SK-N-SH (cell line): ENCODE measurements at regions not wholly inside any gene's neighbourhood (a gene's known extent, or its start where the extent isn't known, plus 50 kb on each side); places are given as distances from the start of the nearest gene placed in this dataset.

Source experiments
- CTCF ChIA-PET: fragments of 300-600, 350-600 bp; formaldehyde crosslinking; extraction: SDS; loops from one replicate; lab custom pipeline; 2021; lab: Yijun Ruan, JAX
- POLR2A ChIA-PET: fragments of 350-600 bp; sonication (Branson Sonifier 250); formaldehyde crosslinking; extraction: SDS; loops from one replicate; lab custom pipeline; 2020; ENCODE audit warnings: antibody characterized with exemption, inconsistent platforms; lab: Yijun Ruan, JAX
- DNase-seq: peaks from one replicate; pipeline ENCODE4 v3.0.0; 2012
- H2AFZ ChIP-seq: fragments of 200-600 bp; sonication (generic); 2 replicates; pipeline ENCODE4 v1.8.1; 2016; ENCODE audit warnings: antibody characterized with exemption, mild to moderate bottlenecking, low read depth
- H3F3A ChIP-seq: fragments of 200-600 bp; sonication (generic); replicated peaks from 2 replicates; pipeline ENCODE3; 2016; ENCODE audit warnings: antibody characterized with exemption, mild to moderate bottlenecking; ENCODE audit not compliant: insufficient read depth
- H3K27ac ChIP-seq, 2 experiments: fragments of 200-500 bp in 1 of 2; fragments of 200-600 bp in 1 of 2; sonication (Bioruptor generic) in 1 of 2; sonication (generic), shearing (Covaris generic) in 1 of 2; 2 replicates each; pipeline versions ENCODE4 v1.5.1 to v1.6.1; 2014 to 2016; ENCODE audit warnings: low read depth in 2 of 2, inconsistent platforms in 1 of 2, low read length in 1 of 2, mild to moderate bottlenecking in 1 of 2, mixed read lengths in 1 of 2
- H3K27me3 ChIP-seq: fragments of 200-600 bp; sonication (generic), shearing (Covaris generic); 2 replicates; pipeline ENCODE4 v1.6.1; 2016; ENCODE audit warnings: mixed run types; ENCODE audit not compliant: insufficient read depth
- H3K36me3 ChIP-seq, 2 experiments: fragments of 200-500 bp in 1 of 2; fragments of 200-600 bp in 1 of 2; sonication (Bioruptor generic) in 1 of 2; sonication (generic) in 1 of 2; replicated peaks in 1 of 2; 2 replicates each; pipeline versions ENCODE3 to v1.5.1; 2014 to 2016; ENCODE audit warnings: low read length in 1 of 2, mild to moderate bottlenecking in 1 of 2; ENCODE audit not compliant: insufficient read depth in 2 of 2, control insufficient read depth in 1 of 2
- H3K4me1 ChIP-seq, 2 experiments: fragments of 200-500 bp in 1 of 2; fragments of 200-600 bp in 1 of 2; sonication (Bioruptor generic) in 1 of 2; sonication (generic), shearing (Covaris generic) in 1 of 2; 2 replicates each; pipeline versions ENCODE4 v1.5.1 to v1.6.1; 2014 to 2016; ENCODE audit warnings: low read depth in 1 of 2, low read length in 1 of 2, mixed run types in 1 of 2; ENCODE audit not compliant: insufficient read depth in 2 of 2, control insufficient read depth in 1 of 2
- H3K4me2 ChIP-seq: fragments of 200-600 bp; sonication (generic), shearing (Covaris generic); 2 replicates; pipeline ENCODE4 v1.6.1; 2017; ENCODE audit warnings: mixed run types
- H3K4me3 ChIP-seq, 2 experiments: fragments of 200-500 bp in 1 of 2; fragments of 200-600 bp in 1 of 2; sonication (Bioruptor generic) in 1 of 2; sonication (generic), shearing (Covaris generic) in 1 of 2; 2 replicates each; pipeline versions ENCODE4 v1.5.1 to v1.8.1; 2014 to 2016; ENCODE audit warnings: low read depth in 2 of 2, inconsistent platforms in 1 of 2, low read length in 1 of 2, mild to moderate bottlenecking in 1 of 2, mixed read lengths in 1 of 2, moderate library complexity in 1 of 2
- H3K79me2 ChIP-seq: fragments of 200-600 bp; sonication (generic); 2 replicates; pipeline ENCODE4 v1.8.1; 2017; ENCODE audit warnings: mild to moderate bottlenecking; ENCODE audit not compliant: insufficient read depth
- H3K9ac ChIP-seq: fragments of 200-600 bp; sonication (generic); 2 replicates; pipeline ENCODE4 v1.6.1; 2017; ENCODE audit warnings: mixed run types
- H3K9me2 ChIP-seq: fragments of 200-600 bp; sonication (generic); 2 replicates; pipeline ENCODE4 v1.6.1; 2017; ENCODE audit warnings: mixed run types
- H3K9me3 ChIP-seq: fragments of 200-600 bp; sonication (generic); 2 replicates; pipeline ENCODE4 v1.6.1; 2017; ENCODE audit warnings: mixed run types, mild to moderate bottlenecking, moderate library complexity
- H4K20me1 ChIP-seq: fragments of 200-600 bp; sonication (generic); 2 replicates; pipeline ENCODE4 v1.6.1; 2017; ENCODE audit warnings: mild to moderate bottlenecking, mixed run types; ENCODE audit not compliant: insufficient read depth
- FOSL2 ChIP-seq: IDR thresholded peaks from 2 replicates; pipeline ENCODE4 v1.4.0; 2012; ENCODE audit warnings: low read depth, mild to moderate bottlenecking, moderate library complexity, borderline replicate concordance
- FOXJ3 ChIP-seq: sonication (generic); formaldehyde crosslinking; IDR thresholded peaks from 2 replicates; pipeline ENCODE4 v1.5.1; 2020; ENCODE audit warnings: mild to moderate bottlenecking, missing genetic modification reagents
- NRF1 ChIP-seq: IDR thresholded peaks from 2 replicates; pipeline ENCODE4 v1.6.1; 2012; ENCODE audit warnings: low read depth, mild to moderate bottlenecking, low read length
- RAD21 ChIP-seq: IDR thresholded peaks from 2 replicates; pipeline ENCODE4 v1.6.1; 2012; ENCODE audit warnings: mild to moderate bottlenecking, low read length
- REST ChIP-seq: IDR thresholded peaks from 2 replicates; pipeline ENCODE4 v1.6.1; 2012; ENCODE audit warnings: mild to moderate bottlenecking, low read depth, low read length, moderate library complexity
- RXRA ChIP-seq: IDR thresholded peaks from 2 replicates; pipeline ENCODE4 v1.4.0; 2012; ENCODE audit warnings: low read depth, mild to moderate bottlenecking, borderline replicate concordance
- SIN3A ChIP-seq: IDR thresholded peaks from 2 replicates; pipeline ENCODE4 v1.6.1; 2012; ENCODE audit warnings: low read depth, mild to moderate bottlenecking, low read length, moderate library complexity, borderline replicate concordance
- TAF1 ChIP-seq: IDR thresholded peaks from 2 replicates; pipeline ENCODE4 v1.6.1; 2012; ENCODE audit warnings: low read depth, mild to moderate bottlenecking, low read length, moderate library complexity, borderline replicate concordance
- YY1 ChIP-seq: IDR thresholded peaks from 2 replicates; pipeline ENCODE4 v1.4.0; 2012; ENCODE audit warnings: low read depth, mild to moderate bottlenecking
- WGBS: methylation state at CpG from one replicate; pipeline ENCODE4 v1.1.6; 2017; ENCODE audit warnings: low lambda C conversion rate; 5-methylcytosine and 5-hydroxymethylcytosine counted together
- TF ChIP-seq, protein P1 (sequence below): IDR thresholded peaks from 2 replicates; pipeline ENCODE4 v1.4.0; 2012; ENCODE audit warnings: low read depth

GRCh38 chr9:30310711-30311110, 2073.7 kb upstream of the ACO1 start:
- H3K4me3 ChIP-seq, result no peak overlapping the region
- H3K79me2 ChIP-seq, result no peaks in the 10 kb centered on the region
- no peaks in the 10 kb centered on the region for H3K36me3 ChIP-seq
- no peak overlapping the region for H2AFZ ChIP-seq
- no peak for TF ChIP-seq RXRA
- TF ChIP-seq REST, result no peak
- no peak for TF ChIP-seq RAD21
- TF ChIP-seq FOSL2, result no peak
- no peak for TF ChIP-seq YY1
- no peak for TF ChIP-seq SIN3A
- no peak for TF ChIP-seq FOXJ3 (CRISPR knock-in tag)
- TF ChIP-seq, all 33 proteins: peak for 0
- H3K9ac ChIP-seq, result no peak overlapping the region
- H3K4me1 ChIP-seq, result no peaks in the 10 kb centered on the region
- no peaks in the 10 kb centered on the region for H3K27me3 ChIP-seq
- no peaks in the 10 kb centered on the region for H3F3A ChIP-seq
- 74% methylated on average over 2 of the region's 2 CpGs for WGBS
- no peak overlapping the region for H3K4me2 ChIP-seq
- DNase-seq, result no peak
- no peaks in the 10 kb centered on the region for H3K9me2 ChIP-seq
- POLR2A ChIA-PET, result no interaction called here
- H3K9me3 ChIP-seq, result peaks cover 4% of the 10 kb centered on the region; the same call in 1 of the 2 replicates
- H4K20me1 ChIP-seq, result no peaks in the 10 kb centered on the region
- CTCF ChIA-PET, result no interaction called here
- H3K27ac ChIP-seq, result no peak overlapping the region

DNA sequence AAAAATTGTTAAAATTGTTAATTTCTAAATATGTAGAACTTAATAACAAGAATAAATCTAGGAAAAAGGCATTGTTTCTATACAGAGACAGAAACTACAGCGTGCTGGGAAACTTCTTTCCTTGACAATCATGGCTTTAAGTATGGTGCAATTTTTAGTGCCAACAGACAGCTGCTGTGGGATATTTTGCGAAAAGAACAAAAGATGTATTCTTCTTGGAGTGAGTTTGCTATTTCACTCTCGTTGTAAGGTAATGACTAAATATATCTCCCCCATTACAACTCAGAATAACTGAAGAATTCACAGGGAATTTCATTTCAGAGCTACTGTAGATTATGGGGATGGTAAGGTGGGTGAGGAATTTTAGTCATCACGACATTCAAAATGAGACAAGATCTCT, 2055.0 kb upstream of the ACO1 start:
- Histone ChIP-seq H3K27ac (no peak overlapping the region), H3K36me3 (no peaks in the 10 kb centered on the region), H2AFZ (no peak overlapping the region), H3K27me3 (no peaks in the 10 kb centered on the region), H3K9ac (no peak overlapping the region), H3F3A (no peaks in the 10 kb centered on the region), H3K4me1 (no peaks in the 10 kb centered on the region), H3K9me3 (no peaks in the 10 kb centered on the region), H3K4me2 (no peak overlapping the region), H3K4me3 (no peak overlapping the region), H4K20me1 (no peaks in the 10 kb centered on the region), H3K9me2 (no peaks in the 10 kb centered on the region), H3K79me2 (no peaks in the 10 kb centered on the region)
- ChIA-PET CTCF (interaction anchor here (1.0 kb wide), 1 partner anchor 31 kb away, joined by 5 read pairs; no protein-coding TSS in a partner anchor), POLR2A (no interaction called here)
- TF ChIP-seq, protein P1, sequence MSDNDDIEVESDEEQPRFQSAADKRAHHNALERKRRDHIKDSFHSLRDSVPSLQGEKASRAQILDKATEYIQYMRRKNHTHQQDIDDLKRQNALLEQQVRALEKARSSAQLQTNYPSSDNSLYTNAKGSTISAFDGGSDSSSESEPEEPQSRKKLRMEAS, result no peak
- TF ChIP-seq NRF1, result no peak
- TF ChIP-seq TAF1, result no peak
- no peak for DNase-seq
- 75% methylated on average over 4 of the region's 4 CpGs for WGBS
